OCI-LY7 (cell line): ENCODE measurements at regions not wholly inside any gene's neighbourhood (a gene's known extent, or its start where the extent isn't known, plus 50 kb on each side); places are given as distances from the start of the nearest gene placed in this dataset.

Source experiments
- CTCF ChIP-seq: fragments of 200-600 bp; sonication (generic); conservative IDR thresholded peaks from 2 replicates; pipeline ENCODE4 v1.5.1; 2014; ENCODE audit warnings: mild to moderate bottlenecking, antibody characterized with exemption, low read length, moderate library complexity, mixed read lengths
- EZH2phosphoT487 ChIP-seq: fragments of 200-600 bp; sonication (generic); IDR thresholded peaks from 2 replicates; pipeline ENCODE4 v1.6.1; 2018; ENCODE audit warnings: low read depth, borderline replicate concordance, mild to moderate bottlenecking, mixed run types, antibody characterized with exemption, low read length, moderate library complexity, mixed read lengths

DNA sequence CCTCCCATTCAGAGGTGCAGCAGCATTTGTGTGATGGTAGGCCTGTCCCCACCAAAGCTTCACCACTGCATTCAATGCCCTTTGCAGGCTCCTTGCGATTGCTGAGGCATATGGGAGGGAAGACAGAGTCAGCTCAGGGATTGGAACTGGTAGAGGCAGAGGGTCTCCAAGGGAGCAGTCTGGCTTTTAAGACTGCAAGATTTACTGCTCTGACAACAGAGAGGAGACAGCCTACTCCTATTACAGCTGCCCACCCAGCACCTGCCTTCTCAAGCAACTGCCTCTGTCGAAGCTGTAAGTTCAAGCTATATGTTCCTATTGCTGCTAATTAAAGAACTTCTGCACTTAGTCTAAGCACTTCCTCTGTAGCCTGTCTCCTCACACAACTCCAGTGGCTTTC, 481.8 kb downstream of the FGF13 start:
- no peak for TF ChIP-seq CTCF
- no peak for TF ChIP-seq EZH2phosphoT487
